Stimulated activated CD4-positive, alpha-beta T cell treated with anti-CD3 and anti-CD28 coated beads, Interleukin-1b, Interleukin-23, amount 100 ng/mL, for 4 hours (primary cell): ENCODE measurements at regions not wholly inside any gene's neighbourhood (a gene's known extent, or its start where the extent isn't known, plus 50 kb on each side); places are given as distances from the start of the nearest gene placed in this dataset.
"Not testable (repeated sequence)": the region's sequence is repeated elsewhere in the genome, so short reads cannot be mapped to it uniquely, and the experiment has no call there.

Source experiments
- DNase-seq, 2 donors: peaks; one replicate each; pipeline ENCODE4 v3.0.0-alpha.2; 2020; ENCODE audit warnings: low read depth in 2 of 2

- DNase-seq: no peak
Measured at GRCh38 chr5:71821029-71821428, 102.0 kb downstream of the CARTPT start.

- DNase-seq: not testable (repeated sequence)
Measured at GRCh38 chr5:71822065-71822464, 103.0 kb downstream of the CARTPT start.

- no peak for DNase-seq
Measured at GRCh38 chr5:71825992-71826391, 106.9 kb downstream of the CARTPT start.

- no peak for DNase-seq
Measured at GRCh38 chr5:71828291-71829040, 109.4 kb downstream of the CARTPT start.

DNA sequence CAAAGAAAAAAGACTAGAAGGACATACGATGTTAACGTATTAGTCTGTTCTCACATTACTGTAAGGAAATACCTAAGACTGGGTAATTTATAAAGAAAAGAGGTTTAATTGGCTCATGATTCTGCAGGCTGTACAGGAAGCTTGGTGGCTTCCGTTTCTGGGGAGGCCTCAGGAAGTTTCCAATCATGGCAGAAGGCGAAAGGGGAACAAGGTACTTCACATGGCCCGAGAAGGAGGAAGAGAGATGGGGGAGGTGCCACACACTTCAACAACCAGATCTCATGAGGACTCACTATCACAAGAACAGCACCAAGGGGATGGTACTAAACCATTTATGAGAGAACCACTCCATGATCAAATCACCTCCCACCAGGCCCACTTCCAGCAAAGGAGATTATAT lies 110.1 kb downstream of the CARTPT start:
- no peak for DNase-seq

GRCh38 chr5:71830681-71831539 lies 111.8 kb downstream of the CARTPT start:
- DNase-seq: no peak

DNA sequence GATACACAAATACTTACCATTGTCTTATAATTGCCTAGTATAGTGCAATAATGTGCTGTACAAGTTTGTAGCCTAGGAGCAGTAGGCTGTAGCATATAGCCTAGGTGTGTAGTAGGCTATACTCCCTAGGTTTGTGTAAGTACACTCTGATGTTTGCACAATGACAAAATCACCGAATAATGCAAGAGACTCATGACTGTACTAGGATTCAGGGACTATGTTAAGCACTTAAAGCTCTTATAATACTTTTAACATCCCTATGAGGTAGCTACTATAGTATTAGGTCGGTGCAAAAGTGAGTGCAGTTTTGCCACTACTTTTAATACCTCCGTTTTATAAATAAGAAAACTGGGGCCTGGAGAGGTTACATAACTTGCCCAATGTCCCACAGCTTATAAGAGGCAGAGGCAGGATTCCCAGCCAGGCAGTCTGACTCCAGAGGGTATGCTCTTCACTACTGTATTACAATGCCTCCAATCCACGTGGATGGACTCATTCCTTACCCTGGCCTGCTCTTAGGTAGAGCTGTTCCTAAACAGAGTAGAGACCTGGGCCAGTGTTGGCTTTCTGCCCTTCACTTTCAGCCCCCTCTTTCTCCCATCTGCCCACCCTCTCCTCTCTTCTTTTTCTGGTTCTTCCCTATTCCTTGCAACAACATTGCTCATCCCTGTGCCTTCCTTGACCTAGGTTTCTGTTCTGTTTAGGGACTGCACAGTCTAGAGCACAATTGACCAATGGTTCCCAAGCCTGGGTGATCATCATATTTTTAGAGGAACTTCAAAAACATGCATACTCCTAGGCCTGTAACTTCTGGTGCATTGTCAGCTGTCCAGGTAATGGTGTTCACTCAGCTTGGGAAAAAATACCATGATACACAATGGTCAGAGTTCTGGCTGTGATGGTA lies 114.0 kb downstream of the CARTPT start:
- no peak for DNase-seq

DNA sequence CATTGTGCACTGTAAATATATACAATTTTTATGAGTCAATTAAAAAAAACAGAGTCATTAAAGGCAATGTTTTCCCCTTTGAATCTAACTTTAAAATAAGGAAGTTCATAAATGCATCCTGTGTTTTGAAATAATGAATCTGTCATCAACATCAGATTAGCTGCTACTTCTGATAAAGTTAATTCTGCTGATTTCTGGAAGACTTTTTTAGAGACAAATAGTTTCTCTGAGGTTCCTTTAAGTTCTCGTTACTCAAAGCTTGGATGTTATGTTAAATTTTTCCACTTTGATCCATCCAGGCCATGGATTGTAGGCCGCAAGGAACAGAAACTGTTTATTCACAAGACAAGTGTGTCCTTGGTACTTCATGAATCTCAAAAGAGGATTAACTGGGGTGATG lies 115.5 kb downstream of the CARTPT start:
- DNase-seq: no peak

GRCh38 chr5:71836084-71836483 lies 117.0 kb downstream of the CARTPT start:
- DNase-seq: no peak

DNA sequence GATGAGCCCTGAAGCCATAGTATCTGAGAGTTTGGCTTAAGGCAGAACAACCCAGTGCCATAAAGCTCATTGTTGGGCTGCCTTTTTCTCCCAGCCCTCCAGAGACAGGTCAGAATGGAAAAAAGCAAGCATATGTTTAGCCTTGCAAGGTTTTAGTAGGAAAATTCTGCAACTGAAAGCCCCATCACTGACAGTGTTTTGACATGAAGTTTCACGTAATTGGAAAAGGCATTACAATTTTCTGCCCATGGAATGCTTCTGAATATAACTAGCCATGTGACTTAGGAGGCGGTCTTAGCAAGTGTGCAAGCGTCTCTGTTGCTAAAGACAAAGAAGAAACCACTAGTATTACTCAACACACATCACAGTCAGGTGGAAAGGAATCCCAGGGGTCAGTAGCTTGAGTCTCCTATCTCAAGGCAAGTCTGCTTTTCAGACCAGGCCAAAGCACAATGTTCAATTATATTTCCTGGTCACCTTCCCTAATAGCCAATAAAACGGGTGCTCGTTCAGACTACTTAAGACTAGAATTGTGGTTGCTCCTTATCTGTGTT lies 117.6 kb downstream of the CARTPT start:
- no peak for DNase-seq

GRCh38 chr5:71838286-71838685 lies 119.2 kb downstream of the CARTPT start:
- no peak for DNase-seq

- DNase-seq: no peak
Measured at GRCh38 chr5:71839096-71839884, 120.2 kb downstream of the CARTPT start.

DNA sequence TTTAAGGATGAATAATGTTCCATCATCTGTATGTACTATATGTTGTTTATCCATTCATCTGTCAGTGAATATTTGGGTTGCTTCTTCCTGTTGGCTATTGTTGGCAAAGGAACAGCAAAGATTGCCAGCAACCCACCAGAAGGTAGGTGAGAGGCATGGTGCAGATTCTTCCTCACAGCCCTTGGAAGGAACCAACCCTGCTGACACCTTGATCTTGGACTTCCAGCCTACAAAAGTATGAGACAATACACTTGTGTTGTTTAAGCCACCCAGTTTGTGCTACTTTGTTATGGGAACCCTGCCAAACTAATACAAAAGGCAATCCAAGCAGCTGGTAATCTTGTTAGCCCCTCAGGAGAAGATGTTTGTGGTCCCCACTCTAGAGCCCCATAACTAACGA lies 122.0 kb downstream of the CARTPT start:
- DNase-seq: no peak

DNA sequence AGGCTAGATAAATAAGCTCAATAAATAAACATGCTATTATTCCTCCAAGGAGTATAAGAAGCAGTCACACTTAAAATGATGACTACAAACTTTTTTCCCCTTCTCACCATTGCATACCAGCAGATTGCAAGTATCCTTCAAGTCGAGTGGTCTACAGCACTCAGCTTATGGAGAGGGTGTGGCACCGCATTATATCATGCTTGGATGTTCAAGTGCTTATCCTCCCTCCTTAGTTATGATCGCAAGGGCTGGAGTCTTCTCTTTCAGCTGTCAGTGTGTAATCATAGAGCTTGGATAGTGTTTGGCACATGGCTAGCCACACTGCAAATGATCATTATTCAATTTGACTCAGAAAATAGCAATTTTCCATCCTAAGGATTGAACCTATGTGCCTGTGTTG lies 124.0 kb downstream of the CARTPT start:
- no peak for DNase-seq

- DNase-seq: no peak
Measured at GRCh38 chr5:71844862-71845261, 125.8 kb downstream of the CARTPT start.

DNA sequence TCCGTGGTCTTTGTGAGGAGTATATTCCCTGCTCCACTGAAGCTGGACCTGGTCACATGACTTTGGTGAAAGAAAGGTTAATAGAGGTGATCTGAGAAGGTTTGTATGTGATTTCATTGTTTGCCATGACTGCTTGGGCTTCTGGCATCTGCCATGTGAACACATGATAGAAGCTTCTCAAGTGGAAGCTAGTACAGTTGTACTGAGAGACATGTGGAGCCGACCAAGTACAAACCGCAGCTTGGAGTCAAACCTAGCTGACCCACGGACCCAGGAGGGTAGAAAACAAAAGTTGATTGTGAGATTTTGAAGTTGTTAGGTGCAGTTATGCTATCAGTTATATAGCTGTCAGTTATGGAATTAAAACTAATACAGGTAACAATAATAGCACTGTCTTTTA lies 140.4 kb downstream of the CARTPT start:
- no peak for DNase-seq

DNA sequence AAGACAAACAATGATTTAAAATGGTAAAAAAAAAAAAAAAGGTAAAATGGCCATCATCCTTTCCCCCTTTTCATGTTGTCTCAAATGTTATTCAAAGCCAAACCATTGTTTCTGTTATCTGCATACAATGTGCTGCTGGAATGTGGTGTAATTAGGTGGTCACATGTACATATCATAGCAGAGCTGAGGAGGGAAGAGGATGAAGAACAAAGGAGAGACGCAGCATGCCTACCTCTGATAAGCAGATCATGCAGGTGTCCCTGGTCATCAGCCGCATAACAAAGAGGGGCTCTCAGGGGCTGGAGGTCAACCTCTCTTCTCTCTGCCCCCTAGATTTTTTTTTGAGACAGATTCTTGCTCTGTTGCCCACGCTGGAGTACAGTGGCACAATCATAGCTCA lies 141.0 kb downstream of the CARTPT start:
- DNase-seq: no peak

DNA sequence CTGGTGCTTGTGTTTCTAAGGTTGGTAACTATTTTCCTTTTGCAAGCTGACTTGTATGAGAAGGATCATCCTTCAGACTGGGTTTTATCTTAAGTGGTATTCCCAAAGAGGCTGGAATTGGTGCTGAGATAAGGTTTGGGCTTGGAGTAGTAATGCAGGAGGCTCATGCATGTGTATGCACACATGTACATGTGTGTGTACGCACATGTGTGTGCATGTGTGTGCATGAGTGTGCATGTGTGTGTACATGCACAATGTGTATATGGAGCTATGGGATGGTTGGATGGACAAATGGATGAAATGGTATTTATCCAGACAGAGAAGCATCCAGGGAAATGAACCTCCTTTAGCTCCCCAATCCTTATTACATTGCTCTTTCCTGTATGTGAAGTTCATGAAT lies 142.6 kb downstream of the CARTPT start:
- DNase-seq: no peak

GRCh38 chr5:71862087-71862486 lies 143.0 kb downstream of the CARTPT start:
- no peak for DNase-seq

GRCh38 chr5:71862507-71863060 lies 143.5 kb downstream of the CARTPT start:
- DNase-seq: no peak
